ENCODE measurements at regions not wholly inside any gene's neighbourhood (a gene's known extent, or its start where the extent isn't known, plus 50 kb on each side); places are given as distances from the start of the nearest gene placed in this dataset.

- no peak for DNase-seq
Measured at GRCh38 chr16:85162478-85163277, 50.4 kb upstream of the CIBAR2 start.

GRCh38 chr16:85163278-85164112 lies 51.2 kb upstream of the CIBAR2 start:
- no peak for DNase-seq

- no peak for DNase-seq
Measured at GRCh38 chr16:85164431-85164830, 52.2 kb upstream of the CIBAR2 start.

GRCh38 chr16:85164838-85165516 lies 52.7 kb upstream of the CIBAR2 start:
- DNase-seq: no peak

- DNase-seq: no peak
Measured at GRCh38 chr16:85165781-85166180, 53.5 kb upstream of the CIBAR2 start.

GRCh38 chr16:85166281-85166680 lies 54.0 kb upstream of the CIBAR2 start:
- DNase-seq: no peak

- no peak for DNase-seq
Measured at GRCh38 chr16:85166699-85167588, 54.7 kb upstream of the CIBAR2 start.

- DNase-seq: no peak
Measured at GRCh38 chr16:85167589-85168537, 55.6 kb upstream of the CIBAR2 start.

- no peak for DNase-seq
Measured at GRCh38 chr16:85168732-85169256, 56.5 kb upstream of the CIBAR2 start.

GRCh38 chr16:85169333-85170065 lies 57.2 kb upstream of the CIBAR2 start:
- DNase-seq: no peak

GRCh38 chr16:85170066-85170491 lies 57.8 kb upstream of the CIBAR2 start:
- no peak for DNase-seq

GRCh38 chr16:85170590-85171003 lies 58.3 kb upstream of the CIBAR2 start:
- no peak for DNase-seq

- DNase-seq: no peak
Measured at GRCh38 chr16:85171004-85171758, 58.9 kb upstream of the CIBAR2 start.

GRCh38 chr16:85171759-85172454 lies 59.6 kb upstream of the CIBAR2 start:
- DNase-seq: no peak

GRCh38 chr16:85172455-85173145 lies 60.3 kb upstream of the CIBAR2 start:
- DNase-seq: no peak

GRCh38 chr16:85173146-85173980 lies 61.1 kb upstream of the CIBAR2 start:
- DNase-seq: no peak
